ENCODE measurements at regions not wholly inside any gene's neighbourhood (a gene's known extent, or its start where the extent isn't known, plus 50 kb on each side); places are given as distances from the start of the nearest gene placed in this dataset.

GRCh38 chr6:22807261-22807660 lies 237.9 kb downstream of the HDGFL1 start:
- TF ChIP-seq CTCF (IDR thresholded peaks at IDR 0.05; ENCODE audit: unreplicated experiment): no peak
- Mint-ChIP-seq H3K27me3 (ENCODE audit: insufficient read depth, unreplicated experiment) (no peaks in the 10 kb centered on the region), H3K4me3 (ENCODE audit: unreplicated experiment) (no peak overlapping the region), H3K4me1 (ENCODE audit: insufficient read depth, unreplicated experiment) (no peaks in the 10 kb centered on the region), H3K9me3 (ENCODE audit: unreplicated experiment) (no peaks in the 10 kb centered on the region), H3K36me3 (ENCODE audit: insufficient read depth, unreplicated experiment) (no peaks in the 10 kb centered on the region), H3K27ac (ENCODE audit: low read depth, unreplicated experiment) (no peak overlapping the region)
- POLR2A ChIA-PET: no interaction called here
- BruUV-seq (replicated peaks): no TSS peak
- intact Hi-C loops (cut with micrococcal nuclease): loop anchor here (5.0 kb wide), 1 partner anchor 195 kb away; no protein-coding TSS in a partner anchor
- CTCF ChIA-PET: no interaction called here
- DNase-seq (ENCODE audit: unreplicated experiment): no peak

GRCh38 chr6:22807818-22808217 lies 238.5 kb downstream of the HDGFL1 start:
- ChIA-PET CTCF (no interaction called here), POLR2A (no interaction called here)
- intact Hi-C loops (cut with micrococcal nuclease): loop anchor here (5.0 kb wide), 1 partner anchor 196 kb away; no protein-coding TSS in a partner anchor
- no peak overlapping the region for H3K27ac Mint-ChIP-seq (ENCODE audit: low read depth, unreplicated experiment)
- no peaks in the 10 kb centered on the region for H3K36me3 Mint-ChIP-seq (ENCODE audit: insufficient read depth, unreplicated experiment)
- no peaks in the 10 kb centered on the region for H3K27me3 Mint-ChIP-seq (ENCODE audit: insufficient read depth, unreplicated experiment)
- H3K4me1 Mint-ChIP-seq (ENCODE audit: insufficient read depth, unreplicated experiment): no peaks in the 10 kb centered on the region
- no peak overlapping the region for H3K4me3 Mint-ChIP-seq (ENCODE audit: unreplicated experiment)
- DNase-seq (ENCODE audit: unreplicated experiment): no peak
- no peaks in the 10 kb centered on the region for H3K9me3 Mint-ChIP-seq (ENCODE audit: unreplicated experiment)
- TF ChIP-seq CTCF (IDR thresholded peaks at IDR 0.05; ENCODE audit: unreplicated experiment): no peak
- no TSS peak for BruUV-seq (replicated peaks)

- Mint-ChIP-seq H3K27me3 (ENCODE audit: insufficient read depth, unreplicated experiment) (no peaks in the 10 kb centered on the region), H3K27ac (ENCODE audit: low read depth, unreplicated experiment) (no peak overlapping the region), H3K36me3 (ENCODE audit: insufficient read depth, unreplicated experiment) (no peaks in the 10 kb centered on the region), H3K4me1 (ENCODE audit: insufficient read depth, unreplicated experiment) (no peaks in the 10 kb centered on the region), H3K4me3 (ENCODE audit: unreplicated experiment) (no peak overlapping the region), H3K9me3 (ENCODE audit: unreplicated experiment) (no peaks in the 10 kb centered on the region)
- ChIA-PET POLR2A (no interaction called here), CTCF (no interaction called here)
- intact Hi-C loops (cut with micrococcal nuclease): loop anchor here (5.0 kb wide), 1 partner anchor 196 kb away; no protein-coding TSS in a partner anchor
- no TSS peak for BruUV-seq (replicated peaks)
- DNase-seq (ENCODE audit: unreplicated experiment): no peak
- no peak for TF ChIP-seq CTCF (IDR thresholded peaks at IDR 0.05; ENCODE audit: unreplicated experiment)
Measured at GRCh38 chr6:22808466-22808865, 239.1 kb downstream of the HDGFL1 start.

GRCh38 chr6:22809370-22809769 lies 240.0 kb downstream of the HDGFL1 start:
- DNase-seq (ENCODE audit: unreplicated experiment): no peak
- TF ChIP-seq CTCF (IDR thresholded peaks at IDR 0.05; ENCODE audit: unreplicated experiment): no peak
- BruUV-seq (replicated peaks): no TSS peak
- ChIA-PET CTCF (no interaction called here), POLR2A (no interaction called here)
- intact Hi-C loops (cut with micrococcal nuclease): loop anchor here (5.0 kb wide), 1 partner anchor 197 kb away; no protein-coding TSS in a partner anchor
- no peaks in the 10 kb centered on the region for H3K4me1 Mint-ChIP-seq (ENCODE audit: insufficient read depth, unreplicated experiment)
- H3K9me3 Mint-ChIP-seq (ENCODE audit: unreplicated experiment): no peaks in the 10 kb centered on the region
- no peak overlapping the region for H3K27ac Mint-ChIP-seq (ENCODE audit: low read depth, unreplicated experiment)
- H3K36me3 Mint-ChIP-seq (ENCODE audit: insufficient read depth, unreplicated experiment): no peaks in the 10 kb centered on the region
- no peak overlapping the region for H3K4me3 Mint-ChIP-seq (ENCODE audit: unreplicated experiment)
- H3K27me3 Mint-ChIP-seq (ENCODE audit: insufficient read depth, unreplicated experiment): no peaks in the 10 kb centered on the region
